ENCODE measurements at regions not wholly inside any gene's neighbourhood (a gene's known extent, or its start where the extent isn't known, plus 50 kb on each side); places are given as distances from the start of the nearest gene placed in this dataset.

DNA sequence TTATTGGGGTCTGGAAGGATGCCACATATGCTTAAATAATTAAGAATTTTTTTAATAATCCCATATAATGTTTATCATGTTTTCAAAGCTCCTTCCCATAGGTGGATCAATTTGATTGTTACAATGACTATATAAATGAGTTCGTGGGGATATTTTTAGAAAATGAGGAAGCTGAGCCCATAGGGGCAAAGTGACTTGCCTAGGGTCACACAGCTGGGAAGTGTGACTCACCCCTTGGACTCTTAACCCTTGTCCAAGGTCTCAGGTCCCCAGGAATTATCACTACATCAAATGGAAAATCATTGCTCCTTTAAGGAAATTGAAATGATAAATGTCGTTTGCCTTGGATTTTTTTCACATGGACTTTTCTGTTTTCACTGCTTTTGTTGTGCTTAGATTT is 161.2 kb upstream of the RGMA start:
- no peak for DNase-seq

DNA sequence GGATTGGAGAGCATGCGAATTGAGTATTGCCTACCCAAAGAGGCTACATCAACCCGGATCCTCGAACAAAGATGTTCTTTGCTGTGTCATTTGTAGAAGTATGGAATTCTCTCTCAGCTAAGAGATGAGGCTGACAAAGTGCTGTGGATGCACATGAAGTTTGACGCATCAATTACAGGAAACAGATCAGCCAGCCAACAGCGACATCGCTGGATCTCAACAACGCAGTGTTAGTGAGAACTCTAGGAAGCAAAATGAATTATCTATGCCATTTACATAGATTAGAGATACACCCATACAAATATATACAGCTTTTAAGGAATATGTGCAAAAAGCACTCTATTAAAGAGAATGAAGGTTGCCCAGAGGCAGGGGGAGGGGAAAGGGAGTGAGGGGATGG is 160.6 kb upstream of the RGMA start:
- DNase-seq: no peak

DNA sequence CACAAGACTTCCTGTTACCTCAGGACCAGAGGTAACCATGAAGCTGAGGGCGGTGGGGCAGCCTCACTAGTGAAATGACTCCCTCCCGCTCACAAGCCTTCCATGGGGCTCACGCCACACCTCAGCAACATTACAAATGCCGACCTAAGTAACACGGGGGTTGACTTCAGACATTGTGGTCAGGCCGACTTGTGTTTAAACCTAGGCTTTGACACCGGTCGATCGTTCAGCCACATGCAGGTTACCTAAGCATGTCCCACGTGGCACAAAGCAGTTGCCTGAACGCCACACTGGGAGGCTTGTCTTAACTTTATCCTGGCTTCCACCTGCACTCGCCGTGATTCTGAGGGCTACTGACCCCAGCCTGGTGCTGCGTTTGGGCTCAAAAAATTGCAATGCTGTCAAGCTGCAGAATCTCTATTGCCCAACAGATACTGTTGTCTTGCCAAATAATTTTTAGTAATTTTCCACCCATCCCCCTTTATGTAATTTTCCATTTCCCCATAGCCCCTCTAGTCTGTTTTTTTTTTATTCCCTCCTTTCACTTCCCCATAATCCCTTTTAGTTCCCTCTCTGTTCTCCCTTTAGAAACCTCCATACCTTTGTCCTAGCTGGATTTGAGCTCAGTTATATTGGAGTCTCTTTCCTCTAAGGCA is 158.6 kb upstream of the RGMA start:
- no peak for DNase-seq

DNA sequence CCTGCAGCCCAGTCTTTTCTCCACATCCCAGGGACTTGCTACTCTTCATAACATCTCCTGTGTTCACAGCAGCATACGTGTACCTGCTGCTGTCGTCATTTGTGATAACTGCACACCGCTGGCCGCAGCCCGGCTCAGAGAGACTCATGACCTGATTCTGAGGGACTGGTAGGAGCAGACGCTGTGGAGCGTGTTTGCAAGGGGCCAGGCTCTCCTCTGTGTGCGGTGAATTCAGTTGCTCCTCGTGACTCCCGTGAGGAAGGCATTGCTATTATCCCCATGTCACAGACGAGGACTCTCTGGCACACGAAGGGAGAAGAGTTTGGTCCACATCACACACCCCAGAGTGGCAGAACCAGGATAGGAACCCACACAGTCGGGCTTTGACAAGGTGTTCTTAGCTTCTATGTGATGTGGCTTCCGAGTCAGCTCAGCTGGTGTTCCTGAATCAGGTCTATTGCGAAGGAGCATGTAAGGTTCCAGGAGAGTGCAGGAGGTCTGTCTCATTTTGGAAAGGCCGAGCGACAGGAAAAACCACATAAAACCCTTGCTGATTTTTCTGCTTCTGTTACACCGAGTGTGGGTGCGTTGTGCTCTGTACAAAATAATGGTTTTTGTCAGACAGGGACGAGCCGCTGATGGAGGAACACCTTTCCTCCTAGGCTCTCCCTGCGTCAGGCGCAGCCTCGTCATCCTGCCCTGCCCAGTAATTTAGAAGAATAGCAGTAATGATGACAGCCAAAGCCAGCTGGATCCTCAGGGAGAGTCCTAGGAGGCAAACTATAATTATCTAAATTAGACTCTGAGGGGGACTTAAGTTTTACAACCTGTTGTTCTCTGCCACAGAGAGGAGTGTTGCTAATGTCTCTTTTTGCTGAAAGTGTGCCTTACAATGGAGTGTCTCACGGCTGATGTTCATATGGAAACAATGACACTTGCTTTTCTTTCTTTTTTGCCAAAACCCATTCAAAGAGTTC is 157.5 kb upstream of the RGMA start:
- no peak for DNase-seq

DNA sequence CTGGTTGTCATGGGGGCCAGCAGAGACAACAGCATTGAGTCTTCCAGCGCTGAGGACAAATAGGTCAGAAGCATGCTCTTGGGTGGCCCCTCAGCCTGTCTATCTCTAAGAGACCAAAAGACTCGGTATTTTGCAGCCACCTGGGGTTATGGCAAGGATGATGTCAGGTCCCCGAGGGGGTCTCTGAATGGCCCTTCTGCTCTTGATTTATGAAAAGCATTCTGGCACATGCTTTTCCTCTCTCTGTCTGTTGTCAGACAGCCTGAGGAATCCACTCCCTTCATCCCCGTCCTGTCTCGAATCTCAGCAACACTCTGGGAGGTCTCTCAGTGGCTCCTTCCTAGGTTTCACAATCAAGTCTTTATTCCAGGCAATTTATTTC is 156.6 kb upstream of the RGMA start:
- DNase-seq: no peak

DNA sequence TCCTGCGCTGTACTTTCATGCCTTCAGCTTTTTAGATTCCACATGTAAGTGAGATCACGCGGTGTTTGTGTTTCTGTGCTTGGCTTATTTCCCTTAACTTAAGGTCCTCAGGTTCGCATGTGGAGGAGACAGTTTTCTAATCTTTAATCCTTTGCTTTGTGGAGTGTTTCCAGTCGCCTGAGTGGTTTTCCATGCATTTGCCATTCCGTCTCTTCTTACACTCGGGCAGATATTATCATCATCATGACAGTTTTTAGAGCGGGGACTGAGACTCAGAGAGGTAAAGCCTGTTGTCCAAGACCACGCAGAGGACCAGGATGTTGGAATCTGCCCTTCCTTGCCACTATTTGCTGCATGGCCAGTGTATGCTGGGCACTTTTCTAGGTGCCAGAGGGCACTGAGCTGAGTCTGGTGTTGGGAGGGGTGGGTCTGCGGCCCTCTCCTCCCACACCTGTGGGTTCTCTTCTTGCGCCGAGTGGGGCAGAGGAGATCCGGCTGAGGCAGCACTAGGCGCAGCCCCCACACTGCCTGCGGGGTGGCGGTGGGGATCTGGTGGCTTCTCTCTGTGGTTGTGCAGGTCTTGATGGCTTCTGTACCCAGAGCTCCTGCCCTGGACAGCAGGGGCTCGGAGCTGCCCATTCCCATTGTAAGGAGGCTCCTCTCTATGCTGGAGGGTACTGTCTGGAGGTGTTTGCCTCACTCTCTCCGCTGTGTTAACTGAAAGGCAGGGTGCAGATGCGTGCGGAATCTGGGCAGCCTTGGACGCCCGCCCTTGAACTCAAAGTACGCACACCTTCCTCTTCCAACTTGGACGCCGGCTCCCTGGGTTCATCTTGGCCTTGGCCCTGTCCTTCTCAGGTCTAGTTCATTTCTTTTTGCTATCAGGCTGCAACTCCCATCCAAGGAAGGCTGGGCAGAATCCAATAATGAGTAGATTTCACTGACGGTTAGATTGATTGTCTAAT is 156.0 kb upstream of the RGMA start:
- DNase-seq: no peak

DNA sequence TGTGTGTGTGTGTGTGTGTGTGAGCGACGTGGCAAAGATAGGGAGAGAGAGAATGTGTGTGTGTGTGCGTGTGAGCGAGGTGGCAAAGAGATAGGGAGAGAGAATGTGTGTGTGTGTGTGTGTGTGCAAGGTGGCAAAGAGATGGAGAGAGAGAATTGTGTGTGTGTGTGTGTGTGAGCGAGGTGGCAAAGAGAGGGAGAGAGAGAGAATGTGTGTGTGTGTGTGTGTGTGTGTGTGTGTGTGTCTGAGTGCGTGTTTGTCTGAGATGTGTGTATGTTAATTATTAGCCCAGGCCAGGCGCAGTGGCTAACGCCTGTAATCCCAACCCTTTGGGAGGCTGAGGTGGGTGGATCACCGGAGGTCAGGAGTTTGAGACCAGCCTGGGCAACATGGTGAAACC is 154.6 kb upstream of the RGMA start:
- no peak for DNase-seq

DNA sequence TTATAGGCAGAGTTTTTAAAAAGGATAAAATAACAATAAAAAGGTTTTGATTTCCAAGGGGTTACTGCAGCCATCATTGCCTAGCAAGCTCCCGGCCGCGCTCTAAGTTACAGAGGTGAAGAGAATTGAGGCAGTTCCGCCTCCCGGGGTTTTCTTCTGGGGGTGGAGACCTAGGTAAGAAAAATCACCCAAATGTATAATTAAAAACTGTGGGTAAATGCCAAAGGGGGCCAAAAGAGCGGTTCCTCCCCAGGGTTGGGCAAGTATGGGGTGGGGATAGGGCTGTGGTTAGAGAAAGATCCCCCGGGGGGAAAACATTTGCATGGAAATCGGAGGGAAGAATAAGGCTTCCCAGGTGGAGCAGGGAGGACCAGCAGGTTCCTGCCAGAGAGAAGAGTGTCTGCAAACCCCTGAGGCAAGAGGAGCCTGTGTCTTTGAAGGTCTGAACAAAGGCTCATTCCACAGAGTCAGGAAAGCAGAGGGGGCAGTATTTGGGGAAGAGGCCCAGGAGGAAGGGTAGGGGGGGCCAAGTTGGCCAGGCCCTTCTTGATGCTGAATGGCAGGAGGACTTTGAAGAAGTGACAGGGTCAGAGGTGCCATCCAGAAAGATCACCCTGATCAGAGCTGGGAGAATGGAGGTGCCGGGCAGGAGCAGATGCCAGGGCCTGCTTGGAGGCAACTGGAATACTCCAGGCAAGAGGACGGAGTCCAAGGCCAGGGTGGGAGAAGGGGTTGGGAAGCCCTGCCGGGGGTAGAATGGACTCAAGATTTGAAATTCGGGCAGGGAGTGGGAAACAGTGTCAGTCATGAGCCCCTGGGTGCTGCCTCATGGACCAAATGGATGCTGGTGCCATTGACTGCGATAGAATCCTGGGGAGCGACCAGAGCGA is 152.9 kb upstream of the RGMA start:
- DNase-seq: no peak

DNA sequence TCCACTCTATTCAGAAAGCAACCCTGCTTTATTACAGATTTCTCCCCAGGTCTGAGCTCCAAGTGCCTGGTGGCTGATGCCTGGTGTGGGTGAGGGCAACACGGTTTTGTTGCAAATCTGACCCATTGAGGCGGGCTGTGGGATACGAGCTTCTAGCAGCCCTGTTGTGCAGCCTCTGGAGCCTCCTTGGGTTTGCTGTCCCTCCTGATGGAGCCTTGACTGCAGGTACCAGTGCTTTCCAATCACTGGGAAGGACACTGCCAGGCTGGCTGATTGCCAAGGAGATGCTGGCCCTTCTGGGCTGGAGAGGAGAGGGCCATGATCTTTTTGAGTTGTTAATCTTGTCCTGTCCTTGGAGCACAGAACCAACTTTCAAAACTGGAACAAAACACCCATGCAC is 151.0 kb upstream of the RGMA start:
- DNase-seq: no peak

DNA sequence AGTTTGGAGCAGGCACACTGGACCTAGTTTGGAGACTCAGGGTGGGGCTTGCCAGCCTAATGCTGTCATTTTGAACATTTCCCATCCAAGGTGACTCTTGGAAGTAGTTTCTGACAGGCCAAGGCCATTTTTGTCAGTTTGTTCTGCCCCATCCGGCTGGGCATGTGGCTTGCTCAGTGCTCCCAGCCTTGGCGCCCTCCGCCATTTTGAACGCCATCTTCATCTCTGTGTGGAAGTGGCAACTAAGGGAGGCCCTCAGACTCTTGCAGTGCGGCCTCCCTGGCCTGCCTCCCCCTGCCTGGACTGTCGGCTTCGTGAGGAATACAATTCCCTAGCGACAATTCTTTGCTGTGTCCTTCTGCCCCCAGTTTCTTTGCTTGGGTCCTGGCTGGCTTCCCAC is 150.6 kb upstream of the RGMA start:
- DNase-seq: no peak

DNA sequence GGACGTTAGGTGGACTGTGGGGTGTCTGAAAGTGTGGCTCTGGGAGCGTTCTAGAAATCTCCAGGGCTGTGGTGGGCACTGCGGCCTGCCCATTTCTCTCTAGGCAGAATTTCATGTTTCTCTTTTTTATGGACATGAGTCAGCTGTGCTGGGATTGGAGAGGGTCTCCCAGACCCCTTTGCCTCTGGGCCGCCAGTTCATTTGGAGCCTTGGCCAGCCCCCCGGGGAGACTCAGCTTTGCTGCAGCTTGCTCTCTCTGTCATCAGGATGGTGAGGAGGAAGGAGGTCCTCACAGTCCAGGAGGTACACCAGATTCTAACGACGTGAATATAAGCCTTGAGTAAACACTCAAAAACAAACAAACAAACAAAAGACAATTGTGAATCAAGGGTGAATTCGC is 149.6 kb upstream of the RGMA start:
- no peak for DNase-seq

DNA sequence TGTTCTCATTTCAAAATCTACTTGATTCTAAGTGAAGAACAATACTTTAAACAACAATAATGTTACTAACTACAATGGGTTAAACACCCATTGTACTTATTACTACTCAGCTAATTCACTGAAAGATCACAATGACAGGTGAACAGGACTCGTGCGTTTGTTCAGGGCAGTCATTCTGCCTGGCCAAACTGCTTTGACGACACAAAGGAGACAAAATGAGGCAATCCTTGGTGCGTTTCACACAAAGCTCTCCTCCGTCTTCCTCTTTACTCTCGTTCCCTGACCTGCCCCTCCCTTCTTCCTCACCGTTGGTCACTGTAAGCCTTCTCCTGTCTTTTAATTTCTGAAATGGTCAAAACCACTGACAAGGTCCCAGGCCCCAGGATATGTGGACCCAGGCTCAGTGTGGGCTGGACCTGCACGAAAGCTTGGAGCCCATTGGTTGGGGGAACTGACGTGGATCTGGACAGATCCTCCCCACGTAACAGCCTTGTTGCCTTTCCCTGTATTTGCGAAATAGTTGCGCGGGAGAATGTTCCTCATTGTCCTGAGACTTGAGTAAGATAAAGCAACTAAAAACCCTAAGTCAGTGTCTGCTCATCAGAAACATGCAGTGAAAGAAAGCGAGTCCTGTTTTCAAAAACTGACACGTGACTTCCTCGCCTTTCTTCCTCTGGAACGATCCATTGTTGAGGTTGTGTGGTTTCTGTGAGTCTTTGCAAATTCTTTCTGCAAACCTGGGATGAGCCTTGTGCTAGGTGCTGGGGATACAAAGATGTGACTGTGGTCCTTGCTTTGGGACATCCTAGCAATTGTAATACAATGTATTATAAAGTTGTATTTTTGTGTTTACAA is 147.1 kb upstream of the RGMA start:
- no peak for DNase-seq

DNA sequence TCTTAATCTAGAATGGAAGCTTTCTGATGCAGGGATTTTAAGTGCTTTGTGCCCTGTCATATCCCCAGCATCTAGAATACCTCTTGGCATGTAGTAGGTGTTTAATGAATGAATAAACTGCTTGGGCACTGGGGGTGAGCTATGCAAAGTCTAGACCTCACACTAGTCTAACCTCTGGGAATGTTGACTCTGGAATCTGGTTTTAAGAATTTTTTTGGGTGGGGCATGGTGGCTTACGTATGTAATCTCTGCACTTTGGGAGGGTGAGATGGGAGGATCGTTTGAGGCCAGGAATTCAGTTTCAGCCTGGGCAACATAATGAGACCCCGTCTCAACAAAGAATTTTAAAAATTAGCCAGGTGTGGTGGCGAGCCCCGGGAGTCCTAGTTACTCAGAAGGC is 146.3 kb upstream of the RGMA start:
- no peak for DNase-seq

DNA sequence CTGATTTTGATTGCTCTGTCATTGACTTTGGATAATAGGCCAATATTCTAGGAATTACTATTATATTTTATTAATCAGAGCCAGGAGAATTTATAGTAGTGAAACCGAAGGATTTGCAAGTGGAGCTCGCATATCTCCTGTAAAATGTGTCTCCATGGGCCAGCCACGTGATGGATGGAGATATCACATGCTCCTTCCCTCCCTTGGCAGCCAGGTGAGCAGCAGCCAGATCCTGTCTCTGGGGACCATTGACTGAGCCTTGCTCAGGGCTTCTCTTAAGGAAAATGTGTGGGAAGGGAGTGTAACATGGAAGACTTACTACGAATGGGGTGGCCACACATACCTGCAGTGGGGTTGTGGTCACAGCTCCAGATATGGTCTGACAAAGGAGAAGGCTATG is 144.7 kb upstream of the RGMA start:
- no peak for DNase-seq

DNA sequence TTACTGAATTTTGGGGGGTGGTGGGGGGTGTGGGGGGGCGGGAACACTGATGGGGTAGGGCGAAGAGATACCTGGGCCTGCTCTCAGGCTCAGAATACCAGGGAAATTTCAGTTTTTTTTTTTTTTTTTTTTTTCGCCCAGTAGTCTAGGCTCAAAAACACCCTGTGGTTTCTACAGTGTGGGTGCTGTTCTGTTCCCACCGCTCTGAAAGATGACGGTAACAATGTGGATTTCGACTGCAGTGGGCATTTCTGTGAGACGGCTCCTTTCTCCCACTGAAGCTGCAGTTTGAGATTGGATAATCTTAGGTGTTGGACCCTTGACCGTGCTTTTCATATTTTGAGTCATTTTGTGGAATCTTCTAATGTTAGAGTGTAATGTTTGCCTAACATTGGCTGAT is 143.8 kb upstream of the RGMA start:
- DNase-seq: no peak

DNA sequence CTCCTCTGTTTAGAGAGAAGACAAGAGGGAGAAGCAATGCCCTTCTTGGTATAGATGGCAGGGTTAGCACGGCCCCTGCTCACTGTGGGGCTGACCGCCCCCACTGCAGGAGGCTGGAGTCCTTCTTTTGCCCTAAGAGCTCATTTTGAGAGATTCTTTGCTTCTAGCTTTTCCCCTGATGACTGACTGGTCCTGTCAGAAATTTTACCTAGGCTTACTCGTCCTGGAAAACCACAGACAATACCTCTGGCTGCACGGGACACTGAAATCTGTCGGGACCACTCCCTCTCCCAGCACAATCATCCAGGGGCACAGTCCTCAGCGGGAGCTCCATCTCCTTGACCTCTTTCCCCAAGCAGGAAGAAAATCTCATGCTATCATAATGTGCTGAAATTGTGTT is 143.0 kb upstream of the RGMA start:
- DNase-seq: no peak

DNA sequence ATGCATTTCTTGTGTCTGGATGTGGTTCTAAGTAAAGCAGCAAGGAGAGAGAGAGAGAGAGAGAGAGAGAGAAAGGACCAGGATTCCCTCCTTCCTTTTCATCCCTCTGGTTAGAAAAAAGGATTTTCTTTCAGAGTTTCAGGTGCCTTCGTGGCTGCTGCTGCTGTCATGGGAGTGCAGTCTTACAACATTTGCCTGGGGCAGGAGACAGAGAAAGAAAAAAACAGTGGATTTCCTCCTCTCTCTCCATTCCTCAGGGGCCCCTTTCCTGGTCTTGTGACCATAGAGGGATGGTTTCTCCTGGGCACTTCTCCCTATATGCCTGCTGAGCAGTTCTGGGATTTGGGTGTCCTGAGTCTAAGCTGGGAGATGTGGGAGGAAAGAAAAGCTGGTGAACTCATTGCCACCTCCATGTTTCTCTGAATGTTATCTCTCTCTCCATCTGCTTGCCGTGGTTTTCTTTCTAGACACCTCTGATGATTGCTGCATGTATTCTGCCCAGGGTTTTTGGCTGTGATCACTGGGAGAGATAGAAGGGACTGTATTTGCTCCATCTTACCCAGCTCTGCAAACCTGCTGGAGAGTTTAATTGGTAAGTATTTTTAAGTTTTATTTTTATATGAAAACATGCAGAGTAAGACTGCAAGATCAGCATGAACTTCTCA is 142.4 kb upstream of the RGMA start:
- DNase-seq: no peak

DNA sequence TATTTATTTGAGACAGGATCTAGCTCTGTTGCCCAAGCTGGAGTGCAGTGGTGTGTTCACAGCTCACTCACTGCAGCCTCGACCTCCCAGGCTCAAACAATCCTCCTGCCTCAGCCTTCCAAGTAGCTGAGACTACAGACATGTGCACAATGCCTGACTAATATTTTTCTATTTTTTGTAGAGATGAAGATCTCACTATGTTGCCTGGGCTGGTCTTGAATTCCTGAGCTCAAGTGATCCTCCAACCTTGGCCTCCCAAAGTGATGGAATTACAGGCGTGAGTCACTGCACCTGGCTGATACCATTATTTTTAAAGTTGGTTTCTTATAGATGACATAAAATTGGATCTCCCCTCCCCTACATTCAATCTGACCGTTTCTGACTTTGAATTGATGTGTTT is 139.5 kb upstream of the RGMA start:
- DNase-seq: no peak

DNA sequence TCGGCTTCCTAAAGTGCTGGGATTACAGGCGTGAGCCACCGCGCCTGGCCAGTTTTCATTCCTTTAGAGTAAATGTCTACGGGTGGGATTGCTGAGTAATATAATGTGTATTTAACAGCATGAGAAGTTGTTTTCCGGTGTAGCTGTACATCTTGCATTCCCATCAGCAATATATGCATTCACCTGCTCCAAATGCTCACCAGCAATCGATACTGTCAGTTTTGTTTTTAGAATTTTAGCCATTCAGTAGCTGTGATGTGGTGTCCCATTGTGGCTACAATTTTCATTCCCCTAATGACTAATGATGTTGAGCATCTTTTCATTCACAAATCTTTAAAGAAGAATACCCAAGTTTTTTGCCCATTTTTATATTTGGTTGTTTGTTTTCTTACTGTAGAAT is 134.8 kb upstream of the RGMA start:
- no peak for DNase-seq

DNA sequence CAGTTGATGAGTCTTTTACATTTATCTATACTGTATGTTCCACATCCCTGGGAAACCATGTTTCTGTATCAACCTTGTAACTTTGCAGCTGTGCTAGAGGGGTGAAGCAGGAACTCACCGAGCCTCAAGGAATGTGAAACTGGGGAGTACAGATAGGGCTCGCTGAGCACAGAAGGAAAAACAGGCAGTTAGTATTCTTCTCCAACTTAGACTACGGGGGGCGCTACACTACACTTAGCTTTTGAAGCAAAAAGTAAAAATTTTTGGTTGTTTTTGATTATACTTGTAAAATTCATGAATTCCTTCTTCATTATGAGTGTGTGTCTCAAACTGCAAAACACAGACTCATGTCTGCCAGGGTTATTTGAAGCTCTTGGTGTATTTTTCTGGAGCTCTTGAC is 132.7 kb upstream of the RGMA start:
- DNase-seq: no peak

Data from right forelimb (tissue), 1 donor.